ENCODE measurements at regions not wholly inside any gene's neighbourhood (a gene's known extent, or its start where the extent isn't known, plus 50 kb on each side); places are given as distances from the start of the nearest gene placed in this dataset.
"Not testable (repeated sequence)": the region's sequence is repeated elsewhere in the genome, so short reads cannot be mapped to it uniquely, and the experiment has no call there.

DNA sequence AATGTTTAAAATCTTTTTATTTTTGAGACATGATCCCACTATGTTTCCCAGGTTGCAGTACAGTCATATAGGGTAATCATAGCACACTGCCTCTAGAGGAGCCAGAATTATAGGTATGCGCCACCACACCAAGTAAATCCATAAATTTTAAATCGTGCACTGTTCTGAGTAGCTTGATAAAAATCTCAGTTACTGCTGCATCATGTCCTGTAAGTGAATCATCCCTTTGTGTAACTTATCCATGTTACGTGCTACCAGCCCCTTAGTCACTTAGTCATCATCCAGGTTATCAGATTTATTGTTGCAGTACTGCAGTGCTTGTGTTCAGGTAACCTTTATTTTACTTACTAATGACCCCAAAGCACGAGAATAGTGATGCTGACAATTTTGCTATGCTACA is 1770.9 kb downstream of the BRINP3 start:
- no peak for DNase-seq

DNA sequence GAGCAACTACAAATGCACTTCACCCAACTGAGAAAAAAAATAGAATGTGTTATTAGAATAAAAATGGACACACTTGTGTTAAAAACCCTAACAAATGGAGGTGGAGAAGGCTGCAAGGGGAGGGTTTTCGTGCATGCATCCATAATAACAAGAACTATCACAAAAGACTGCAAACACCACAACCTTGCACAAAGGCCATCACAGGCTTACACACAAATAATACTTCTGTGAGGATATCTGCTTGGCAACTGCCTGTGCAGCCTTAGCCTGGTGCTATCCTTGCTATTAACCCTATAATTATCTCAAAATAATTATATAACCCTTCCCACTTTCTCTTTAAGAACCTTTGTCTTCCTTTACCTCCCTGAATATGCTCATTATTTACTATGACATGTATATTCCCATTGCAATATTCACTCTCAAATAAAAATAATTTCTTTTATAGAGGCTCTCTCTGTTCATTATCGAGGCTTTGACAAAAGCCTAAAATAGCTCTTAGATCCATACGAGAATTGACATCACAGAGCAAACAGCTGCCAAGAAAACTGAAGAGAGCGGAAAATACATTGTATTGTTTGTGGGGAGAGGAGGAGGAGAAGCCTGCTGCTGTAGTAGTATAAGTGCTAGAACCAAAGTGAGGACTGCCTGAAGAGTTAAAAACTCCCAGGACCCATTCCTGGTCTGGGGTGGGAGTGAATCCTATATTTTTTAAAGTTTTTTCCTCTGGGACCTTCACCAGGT is 1768.7 kb downstream of the BRINP3 start:
- DNase-seq, result no peak

DNA sequence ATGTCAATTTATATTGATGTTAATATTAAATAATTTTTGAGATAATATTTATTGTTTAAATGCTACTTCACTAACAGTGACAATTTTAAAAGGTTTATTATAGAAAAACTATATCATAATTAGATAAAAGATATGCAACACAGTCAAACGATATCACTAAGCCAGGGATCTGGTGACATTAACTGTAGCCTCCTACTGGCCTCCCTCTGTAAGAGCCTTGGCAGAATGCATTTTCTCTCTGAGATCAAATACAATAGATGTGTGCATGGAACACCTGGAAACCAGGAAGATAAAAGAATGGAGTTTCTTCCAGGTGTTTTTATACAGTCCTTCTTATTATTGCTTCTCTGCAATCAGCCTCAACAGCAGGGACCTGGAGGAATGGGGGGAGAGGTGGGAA is 1762.1 kb downstream of the BRINP3 start:
- DNase-seq, result no peak

DNA sequence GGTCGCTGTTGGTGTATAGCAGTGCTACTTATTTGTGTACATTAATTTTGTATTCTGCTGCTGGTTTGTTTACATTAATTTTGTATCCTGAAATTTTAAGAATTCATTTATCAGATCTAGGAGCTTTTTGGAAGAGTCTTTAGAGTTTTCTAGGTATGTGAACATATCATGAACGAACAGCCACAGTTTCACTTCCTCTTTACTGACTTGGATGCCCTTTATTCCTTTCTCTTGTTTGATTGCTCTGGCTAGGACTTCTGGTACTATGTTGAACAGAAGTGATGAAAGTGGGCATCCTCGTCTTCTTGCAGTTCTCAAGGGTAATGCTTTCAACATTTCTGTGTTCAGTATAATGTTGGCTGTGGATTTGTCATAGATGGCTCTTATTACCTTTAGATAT is 1757.9 kb downstream of the BRINP3 start:
- no peak for DNase-seq

DNA sequence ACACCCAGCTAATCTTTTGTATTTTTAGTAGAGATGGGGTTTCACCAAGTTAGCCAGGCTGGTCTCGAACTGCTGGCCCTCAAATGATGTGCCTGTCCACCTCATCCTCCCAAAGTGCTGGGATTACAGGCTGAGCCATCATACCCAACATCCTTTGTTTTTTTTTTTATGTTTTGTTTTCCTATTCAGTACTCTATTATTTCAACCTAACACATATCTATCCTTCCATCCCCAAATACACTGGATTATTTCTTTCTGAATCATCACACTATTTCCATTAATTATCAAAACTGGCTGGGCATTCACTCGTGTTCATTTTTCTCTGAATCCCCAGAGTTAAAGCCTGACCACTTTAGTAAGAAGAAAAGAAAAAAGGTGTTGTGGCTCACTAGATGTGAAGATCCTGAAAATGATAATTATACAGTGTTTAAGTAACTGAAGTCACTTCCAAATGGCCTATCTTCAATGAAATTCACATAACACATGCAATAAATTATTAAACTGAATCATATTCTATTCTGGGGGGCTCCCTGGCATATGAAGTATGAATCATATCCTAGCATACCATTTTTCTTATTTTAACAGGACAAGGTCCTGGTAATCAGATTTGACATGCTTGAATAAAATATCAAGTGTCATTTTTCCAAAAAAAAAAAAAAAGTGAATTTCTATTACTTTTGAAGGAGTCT is 1754.2 kb downstream of the BRINP3 start:
- DNase-seq, result no peak

DNA sequence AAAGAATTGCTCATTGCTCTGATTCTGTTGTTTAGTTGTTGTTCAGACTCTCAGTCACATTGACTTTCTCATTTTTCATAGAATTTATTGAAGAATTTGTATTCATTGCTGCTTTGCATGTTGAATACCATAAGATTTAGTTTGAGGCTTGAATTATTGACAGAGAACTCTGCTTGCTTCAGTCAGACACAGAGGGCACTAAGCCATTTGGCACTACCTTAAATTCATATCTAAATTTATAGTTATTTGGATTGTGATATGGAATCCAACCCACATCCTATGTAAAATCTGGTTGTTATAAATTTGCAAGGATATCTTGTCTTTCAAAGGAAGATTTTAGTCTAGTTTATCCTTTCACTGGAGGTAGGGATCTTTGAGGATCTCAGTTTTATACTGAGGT is 1748.6 kb downstream of the BRINP3 start:
- no peak for DNase-seq

DNA sequence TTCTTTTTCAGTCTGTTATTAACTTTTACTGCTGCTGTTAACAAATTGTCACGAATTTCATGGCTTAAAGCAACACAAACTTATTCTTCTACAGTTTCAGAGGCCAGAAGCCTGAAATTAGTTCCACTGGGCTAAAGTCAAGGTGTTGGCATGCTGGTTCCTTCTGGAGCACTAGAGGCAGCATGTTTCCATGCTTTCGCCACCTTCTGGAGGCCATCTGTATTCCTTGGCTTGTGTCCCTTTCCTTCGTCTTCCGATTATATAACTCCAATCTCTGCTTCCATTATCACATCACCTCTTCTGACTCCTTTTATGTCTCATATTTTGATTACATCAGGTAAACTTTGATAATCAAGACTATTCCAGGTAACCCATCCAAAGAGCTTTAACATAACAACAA is 1742.1 kb downstream of the BRINP3 start:
- no peak for DNase-seq

DNA sequence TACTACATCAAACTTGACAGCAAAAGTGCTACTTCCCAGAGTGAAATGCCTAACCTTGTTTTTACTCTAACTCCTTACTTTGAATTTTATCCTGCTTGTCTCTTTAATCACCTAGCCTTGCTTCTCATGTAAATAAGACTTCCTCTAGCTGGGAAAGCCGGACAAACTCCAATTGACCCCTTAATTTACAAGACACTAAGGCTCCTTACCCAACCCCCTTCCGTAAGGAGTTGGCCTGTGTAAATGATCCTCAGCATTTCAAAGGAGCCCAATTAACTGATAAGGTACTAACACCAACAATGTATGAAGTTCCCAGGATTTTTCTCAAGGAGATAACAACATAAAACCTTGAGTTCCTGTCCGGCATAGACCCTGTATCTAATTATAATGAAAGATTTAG is 1728.4 kb downstream of the BRINP3 start:
- not testable (repeated sequence) for DNase-seq

DNA sequence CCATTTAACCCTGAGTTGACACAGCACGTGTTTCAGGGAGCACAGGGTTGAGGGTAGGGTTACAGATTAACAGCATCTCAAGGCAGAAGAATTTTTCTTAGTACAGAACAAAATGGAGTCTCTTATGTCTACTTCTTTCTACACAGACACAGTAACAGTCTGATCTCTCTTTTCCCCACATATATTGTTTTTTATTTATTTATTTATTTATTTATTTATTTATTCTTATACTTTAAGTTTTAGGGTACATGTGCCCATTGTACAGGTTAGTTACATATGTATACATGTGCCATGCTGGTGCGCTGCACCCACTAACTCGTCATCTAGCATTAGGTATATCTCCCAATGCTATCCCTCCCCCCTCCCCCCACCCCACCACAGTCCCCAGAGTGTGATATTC is 1725.6 kb downstream of the BRINP3 start:
- DNase-seq, result not testable (repeated sequence)

DNA sequence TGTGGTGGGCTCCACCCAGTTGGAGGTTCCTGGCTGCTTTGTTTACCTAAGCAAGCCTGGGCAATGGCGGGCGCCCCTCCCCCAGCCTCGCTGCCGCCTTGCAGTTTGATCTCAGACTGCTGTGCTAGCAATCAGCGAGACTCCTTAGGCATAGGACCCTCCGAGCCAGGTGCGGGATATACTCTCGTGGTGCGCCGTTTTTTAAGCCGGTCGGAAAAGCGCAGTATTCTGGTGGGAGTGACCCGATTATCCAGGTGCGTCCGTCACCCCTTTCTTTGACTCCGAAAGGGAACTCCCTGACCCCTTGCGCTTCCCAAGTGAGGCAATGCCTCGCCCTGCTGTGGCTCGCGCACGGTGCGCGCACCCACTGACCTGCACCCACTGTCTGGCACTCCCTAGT is 1719.9 kb downstream of the BRINP3 start:
- not testable (repeated sequence) for DNase-seq

DNA sequence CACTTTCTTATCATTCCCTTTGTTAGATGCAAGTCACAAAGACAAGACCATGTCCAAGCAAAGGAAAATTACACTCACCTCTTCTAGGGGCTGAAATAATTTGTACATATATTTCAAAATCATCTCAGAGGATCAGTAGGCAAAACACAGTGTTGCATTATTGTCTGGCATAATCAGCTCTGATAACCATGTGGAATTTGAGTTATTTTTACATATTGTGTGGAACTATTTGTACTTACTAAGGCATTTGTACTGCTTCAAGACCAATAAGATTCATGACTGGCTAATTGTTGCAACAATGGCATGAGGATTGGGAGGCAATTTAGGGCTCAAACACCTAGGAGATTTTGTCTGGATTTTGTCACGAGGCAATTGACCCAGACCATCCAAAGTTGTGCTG is 1716.4 kb downstream of the BRINP3 start:
- DNase-seq, result no peak

DNA sequence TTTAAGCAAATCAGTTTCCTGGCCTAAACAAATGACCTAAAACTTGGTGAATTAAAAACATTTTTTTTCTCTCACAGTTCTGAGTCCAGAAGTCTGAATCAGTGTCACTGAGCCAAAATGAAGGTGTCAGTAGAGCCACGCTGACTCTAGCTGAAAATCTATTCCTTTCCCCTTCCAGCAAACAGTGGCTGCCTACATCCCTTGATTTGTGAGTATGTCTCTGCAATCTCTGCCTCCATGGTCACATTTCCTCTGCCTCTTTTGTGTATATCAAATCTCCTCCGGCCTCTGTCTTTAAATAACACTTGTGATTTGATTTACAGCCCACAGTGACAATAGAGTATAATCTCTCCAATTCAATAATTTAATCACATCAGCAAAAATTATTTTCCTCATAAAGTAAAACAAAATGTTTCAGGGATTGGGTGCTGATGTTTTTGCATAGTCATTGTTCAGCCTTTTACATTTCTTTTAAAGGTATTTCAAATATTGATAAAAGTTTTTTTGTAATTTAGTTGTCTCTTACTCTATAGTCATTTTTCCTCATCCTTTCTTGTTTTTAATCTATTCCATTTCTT is 1715.4 kb downstream of the BRINP3 start:
- DNase-seq, result no peak

DNA sequence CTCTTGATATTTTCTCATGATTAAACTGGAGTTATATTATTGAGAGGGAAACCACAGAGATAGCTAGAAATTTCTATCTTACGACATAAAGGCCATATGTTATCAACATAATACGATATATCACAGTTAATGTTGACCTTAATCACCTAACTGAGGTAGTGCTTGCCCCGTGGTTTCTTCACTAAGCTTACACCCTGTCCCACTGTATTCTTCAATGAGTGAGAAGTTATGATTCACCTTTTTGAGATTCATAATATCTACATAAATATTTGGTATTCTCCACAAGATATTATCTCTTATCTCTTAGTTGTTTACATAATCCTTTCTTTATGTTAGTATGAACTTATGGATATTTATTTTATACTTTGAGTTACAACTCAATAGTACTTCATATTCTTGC is 1714.1 kb downstream of the BRINP3 start:
- DNase-seq, result no peak

DNA sequence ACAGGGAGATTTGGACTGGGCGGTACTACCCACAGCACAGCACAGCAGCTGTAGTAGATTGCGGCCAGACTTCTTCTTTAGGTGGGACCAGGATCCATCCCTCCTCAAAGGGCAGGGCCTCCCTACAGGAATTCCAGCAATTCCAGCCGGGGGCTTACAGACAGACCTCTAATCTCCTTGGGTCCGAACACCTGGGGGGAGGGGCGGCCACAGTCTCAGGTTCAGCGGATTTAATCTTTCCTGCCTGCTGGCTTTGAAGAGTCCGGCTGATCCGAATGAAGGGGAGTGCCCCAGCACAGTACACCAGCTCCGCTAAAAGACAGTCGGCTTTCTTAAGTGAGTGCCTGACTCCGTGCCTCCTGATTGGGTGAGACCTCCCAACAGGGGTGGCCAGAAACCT is 1708.5 kb downstream of the BRINP3 start:
- DNase-seq, result no peak

DNA sequence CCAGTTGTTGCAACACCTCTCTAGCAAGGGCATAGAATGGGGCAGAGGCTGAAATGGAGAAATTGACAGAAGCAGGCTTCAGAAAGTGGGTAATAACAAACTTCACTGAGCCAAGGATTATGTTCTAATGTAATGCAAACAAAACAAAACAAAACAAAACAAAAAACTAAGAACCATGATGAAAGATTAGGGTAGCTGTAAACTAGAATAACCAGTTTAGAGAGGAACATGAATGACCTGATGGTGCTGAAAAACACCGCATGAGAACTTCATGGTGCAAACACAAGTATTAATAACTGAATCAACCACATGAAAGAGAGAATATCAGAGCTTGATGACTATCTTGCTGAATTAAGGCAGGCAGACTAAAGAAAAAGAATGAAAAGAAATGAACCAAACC is 1707.7 kb downstream of the BRINP3 start:
- no peak for DNase-seq

DNA sequence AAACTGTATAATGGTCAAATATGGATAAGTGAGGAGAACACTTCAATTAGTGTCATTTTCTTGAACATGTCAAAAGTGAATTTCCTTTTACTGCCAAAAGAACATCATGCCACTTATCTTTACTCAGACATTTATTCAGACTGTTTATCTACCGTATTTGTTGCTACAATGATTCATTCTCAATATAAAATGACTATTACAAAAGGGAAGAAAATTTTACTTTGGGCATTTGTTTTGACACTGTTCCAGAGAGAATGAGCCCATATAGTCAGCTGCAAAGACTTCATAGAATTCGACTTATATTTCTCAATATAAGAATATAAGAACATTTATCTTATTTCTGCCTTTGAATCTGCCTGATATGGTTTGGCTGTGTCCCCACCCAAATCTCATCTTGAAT is 1699.1 kb downstream of the BRINP3 start:
- no peak for DNase-seq

DNA sequence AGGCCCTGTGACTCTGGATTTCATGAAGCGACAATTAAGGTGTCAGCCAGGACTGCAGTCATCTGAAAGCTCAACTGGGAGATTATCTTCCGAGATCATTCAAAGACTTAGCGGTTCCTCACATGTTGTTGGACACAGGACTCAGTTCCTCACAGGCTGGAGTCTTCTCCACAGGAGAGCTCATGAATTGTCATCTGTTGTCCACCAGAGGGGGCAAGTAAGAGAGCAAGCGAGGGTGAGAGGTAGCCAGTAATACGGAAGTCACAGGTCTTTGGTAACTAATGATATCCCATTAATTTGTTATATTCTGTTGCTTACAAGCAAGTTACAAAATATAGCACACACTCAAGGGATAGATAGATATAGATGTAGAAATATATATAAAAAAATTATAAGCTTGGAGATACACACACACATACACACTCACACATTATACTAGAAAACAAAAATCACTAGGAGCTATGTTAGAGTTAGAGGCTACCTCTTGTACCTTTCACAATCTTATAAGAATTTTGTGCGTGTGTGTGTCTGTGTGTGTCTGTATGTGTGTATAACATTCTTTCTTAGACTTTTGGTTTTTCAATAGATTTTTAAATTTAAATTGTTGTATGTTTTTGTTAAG is 1695.3 kb downstream of the BRINP3 start:
- DNase-seq, result no peak

DNA sequence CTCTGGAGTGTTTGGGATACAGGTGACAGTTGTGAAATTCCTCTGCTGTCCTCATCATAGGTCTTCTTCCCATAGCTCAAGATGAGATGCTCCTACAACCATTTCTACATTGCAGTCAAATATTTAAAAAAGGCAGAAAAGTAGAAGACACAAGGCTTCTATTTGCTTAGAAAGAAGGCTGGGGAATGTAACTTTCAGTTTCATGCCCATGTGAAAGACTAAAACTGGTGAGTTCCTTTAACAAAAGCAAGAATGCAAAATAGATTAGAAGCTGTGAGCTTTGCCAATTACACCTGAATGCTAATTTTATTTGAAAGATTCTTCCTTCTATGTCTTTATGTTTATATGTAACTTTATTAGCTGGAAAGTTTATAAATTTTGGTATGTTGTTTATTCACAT is 1682.7 kb downstream of the BRINP3 start:
- no peak for DNase-seq

DNA sequence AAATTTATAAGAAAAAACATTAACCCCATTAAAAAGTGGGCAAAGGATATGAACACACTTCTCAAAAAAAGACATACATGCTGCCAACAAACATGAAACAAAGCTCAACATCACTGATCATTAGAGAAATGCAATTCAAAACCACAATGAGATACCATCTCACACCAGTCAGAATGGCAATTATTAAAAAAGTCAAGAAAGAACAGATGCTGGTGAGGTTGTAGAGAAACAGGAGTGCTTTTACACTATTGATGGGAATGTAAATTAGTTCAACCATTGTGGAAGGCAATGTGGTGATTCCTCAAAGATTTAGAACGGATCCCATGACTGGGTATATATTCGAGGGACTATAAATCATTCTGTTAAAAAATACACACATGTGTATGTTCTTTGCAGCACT is 1665.5 kb downstream of the BRINP3 start:
- not testable (repeated sequence) for DNase-seq

DNA sequence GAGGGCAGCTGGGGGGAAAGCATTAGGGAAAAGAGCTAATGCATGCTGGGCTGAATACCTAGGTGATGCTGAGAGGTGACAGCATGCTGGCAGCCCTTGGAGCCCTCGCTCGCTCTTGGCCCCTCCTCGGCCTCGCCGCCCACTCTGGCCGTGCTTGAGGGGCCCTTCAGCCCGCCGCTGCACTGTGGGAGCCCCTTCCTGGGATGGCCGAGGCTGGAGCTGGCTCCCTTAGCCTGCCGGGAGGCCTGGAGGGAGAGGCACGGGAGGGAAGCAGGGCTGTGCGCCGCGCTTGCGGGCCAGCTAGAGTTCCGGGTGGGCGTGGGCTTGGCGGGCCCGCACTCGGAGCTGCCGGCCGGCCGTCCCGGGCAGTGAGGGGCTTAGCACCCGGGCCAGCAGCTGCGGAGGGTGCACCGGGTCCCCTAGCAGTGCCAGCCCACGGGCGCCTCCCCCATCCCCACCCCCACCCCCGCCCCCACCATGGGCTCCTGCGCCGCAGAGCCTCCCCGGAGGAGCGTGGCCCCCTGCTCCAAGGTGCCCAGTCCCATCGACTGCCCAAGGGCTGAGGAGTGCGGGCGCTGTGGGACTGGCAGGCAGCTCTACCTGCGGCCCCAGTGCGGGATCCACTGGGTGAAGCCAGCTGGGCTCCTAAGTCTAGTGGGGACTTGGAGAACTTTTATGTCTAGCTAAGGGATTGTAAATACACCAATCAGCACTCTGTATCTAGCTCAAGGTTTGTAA is 1664.7 kb downstream of the BRINP3 start:
- not testable (repeated sequence) for DNase-seq

DNA sequence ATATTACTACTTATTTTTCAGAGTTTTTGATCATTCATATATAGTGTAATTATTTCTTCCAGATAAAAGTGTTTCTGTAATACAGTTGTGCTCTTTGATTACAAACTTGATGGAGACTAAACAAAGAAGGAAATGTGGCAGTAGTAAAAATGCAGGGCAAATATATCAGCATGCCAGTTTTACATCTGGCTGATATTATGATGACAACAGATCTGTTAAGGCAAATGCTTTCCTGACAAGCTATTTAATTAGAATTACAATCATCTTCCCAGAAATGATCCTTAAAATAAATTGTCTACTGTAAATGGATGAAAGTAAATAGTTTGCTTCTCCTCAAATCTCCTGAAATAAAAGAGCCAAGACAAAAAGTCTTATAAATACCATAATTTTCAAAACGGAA is 1659.8 kb downstream of the BRINP3 start:
- no peak for DNase-seq

DNA sequence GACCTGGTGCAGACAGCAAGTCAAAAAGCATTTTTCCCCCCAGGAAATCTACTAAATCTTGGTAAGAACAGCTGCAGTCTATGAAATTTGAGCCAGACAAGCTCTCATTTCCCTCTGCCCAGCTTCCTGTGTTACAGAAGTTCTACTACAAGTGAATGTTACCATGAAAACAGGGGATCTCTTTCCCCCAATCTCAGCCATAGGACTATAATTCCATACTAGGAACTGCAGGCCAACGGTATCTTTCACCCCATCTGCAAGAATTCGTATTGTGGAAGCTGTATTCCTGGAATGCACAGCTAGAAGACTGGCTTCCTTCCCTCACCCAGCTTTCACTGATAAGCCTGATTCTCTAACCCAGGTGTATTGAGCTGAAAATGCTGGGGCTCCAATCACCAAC is 1655.4 kb downstream of the BRINP3 start:
- DNase-seq, result no peak

DNA sequence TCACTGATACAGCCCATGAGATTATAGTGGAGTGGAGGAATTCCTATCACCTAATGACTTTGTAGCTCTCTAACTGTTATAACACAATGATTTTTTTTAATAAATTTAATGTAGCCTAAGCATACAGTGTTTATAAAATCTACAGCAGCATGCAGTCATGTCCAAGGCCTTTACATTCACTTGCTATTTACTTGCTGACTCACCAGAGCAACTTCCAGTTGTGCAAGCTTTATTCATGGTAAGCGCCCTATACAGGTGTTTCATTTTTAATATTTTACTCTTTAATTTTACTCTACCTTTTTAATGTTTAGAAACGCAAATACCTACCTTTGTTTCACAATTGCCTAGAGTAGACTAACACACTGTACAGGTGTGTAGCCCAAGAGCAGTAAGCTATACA is 1652.2 kb downstream of the BRINP3 start:
- no peak for DNase-seq

Data from CD4-positive, alpha-beta T cell treated with Interleukin-17A for 4 hours (primary cell).